NCI-H526 (cell line): ENCODE measurements at regions not wholly inside any gene's neighbourhood (a gene's known extent, or its start where the extent isn't known, plus 50 kb on each side); places are given as distances from the start of the nearest gene placed in this dataset.

Source experiments
- DNase-seq, 2 experiments: peaks; one replicate each; lab custom pipeline; 2025; lab: John Stamatoyannopoulos, UW

DNA sequence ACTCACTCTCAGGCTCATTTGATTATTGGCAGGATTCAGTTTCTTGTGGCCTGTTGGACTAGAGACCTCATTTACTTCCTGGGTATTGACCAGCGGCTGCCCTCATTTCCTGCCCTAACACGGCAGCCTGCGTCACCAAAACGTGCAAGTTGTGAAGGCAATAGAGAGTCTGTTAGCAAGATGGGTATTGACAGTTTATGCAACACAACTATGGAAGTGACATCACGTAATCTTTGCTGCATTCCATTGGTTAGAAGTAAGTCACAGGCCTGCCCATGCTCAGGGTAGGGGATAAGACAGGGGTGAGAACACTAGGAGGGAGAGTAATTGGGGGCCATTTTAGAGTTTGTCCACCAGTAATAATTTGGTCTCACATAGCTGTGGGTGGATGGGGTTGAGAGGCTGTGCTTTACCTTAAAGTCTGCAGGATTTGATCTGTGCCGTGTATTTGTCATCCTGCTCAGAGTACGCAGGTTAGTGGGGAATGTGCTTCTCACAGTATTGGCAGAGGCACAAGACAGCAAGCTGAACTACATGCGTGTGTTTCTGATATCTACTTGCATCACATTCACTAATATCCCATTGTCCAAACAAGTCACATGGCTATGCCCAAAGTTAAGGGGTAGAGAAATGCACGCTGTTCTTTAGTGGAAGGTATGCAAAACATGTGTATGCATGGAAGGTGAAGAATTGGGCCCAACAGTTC lies 83.3 kb downstream of the EDEM1 start:
- no peak for DNase-seq

DNA sequence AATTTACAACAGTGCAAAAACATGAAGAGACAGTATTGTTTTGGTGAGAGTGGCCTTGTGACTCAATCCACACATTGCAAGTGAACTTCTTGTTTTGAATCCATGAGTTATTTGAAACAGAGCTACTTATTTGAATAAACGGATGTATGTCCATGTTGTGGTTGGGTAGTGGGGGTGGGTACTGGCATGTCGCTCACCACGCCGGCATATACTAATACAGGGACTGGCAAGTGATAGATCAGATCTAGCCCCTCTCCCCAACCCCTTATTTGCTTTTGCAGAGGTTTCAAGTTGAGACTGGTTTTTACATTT lies 83.8 kb downstream of the EDEM1 start:
- peak; percentile 55 to 68 for DNase-seq

DNA sequence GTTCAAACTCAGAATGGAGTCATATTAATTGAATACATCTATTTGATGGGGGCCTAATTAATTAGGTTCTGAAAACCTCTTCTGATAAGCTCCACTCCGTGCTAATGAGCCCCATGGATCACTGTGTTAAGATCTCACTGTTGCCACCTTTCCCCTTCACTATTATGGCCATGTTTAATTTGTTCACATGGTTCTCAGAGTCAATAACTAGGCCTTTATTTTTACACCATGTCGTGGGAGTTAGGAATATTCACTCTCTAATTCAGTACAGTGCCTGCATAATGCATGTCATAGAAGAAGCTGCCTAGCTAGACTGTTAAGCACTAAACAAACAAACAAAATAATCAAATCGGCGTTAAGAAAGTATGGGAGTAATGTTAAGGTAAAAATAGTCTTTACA lies 84.9 kb downstream of the EDEM1 start:
- peak in 1 of 2 experiments; percentile 2 for DNase-seq

DNA sequence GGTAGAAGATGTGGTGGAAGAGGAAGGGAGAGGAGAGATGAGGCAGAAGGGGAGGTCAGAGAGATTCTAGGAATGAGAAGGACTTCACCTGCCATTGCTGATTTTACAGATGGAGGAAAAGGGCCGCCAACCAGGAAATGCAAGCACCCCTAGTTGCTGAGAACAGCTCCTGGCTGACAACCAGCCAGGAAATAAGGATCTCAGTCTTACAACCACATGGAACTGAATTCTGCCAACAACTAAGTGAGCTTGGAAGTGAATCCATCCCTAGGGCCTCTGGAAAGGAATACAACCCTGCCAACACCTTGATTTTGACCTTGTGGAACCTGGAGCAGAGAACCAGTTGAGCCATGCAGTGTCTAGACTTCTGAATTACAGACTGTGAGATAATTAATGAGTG lies 86.6 kb downstream of the EDEM1 start:
- DNase-seq, result no peak

DNA sequence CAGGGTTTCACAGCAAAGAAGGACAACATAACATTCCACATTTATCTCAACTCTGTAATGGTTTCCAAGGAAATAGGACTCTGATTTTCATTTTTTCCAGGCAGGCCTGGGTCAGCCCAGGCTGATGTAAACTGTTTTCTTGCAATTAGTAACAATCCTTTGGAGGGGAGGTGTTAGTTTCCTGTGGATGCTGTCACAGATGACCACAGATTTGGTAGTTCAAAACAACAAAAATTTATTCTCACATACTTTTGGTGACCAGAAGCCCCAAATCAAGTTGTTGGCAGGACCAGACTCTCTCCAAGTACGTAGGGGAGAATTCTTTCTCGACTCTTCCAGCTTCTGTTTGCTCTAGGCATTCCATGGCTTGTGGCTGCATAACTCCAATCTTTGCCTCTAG lies 88.0 kb downstream of the EDEM1 start:
- no peak for DNase-seq

DNA sequence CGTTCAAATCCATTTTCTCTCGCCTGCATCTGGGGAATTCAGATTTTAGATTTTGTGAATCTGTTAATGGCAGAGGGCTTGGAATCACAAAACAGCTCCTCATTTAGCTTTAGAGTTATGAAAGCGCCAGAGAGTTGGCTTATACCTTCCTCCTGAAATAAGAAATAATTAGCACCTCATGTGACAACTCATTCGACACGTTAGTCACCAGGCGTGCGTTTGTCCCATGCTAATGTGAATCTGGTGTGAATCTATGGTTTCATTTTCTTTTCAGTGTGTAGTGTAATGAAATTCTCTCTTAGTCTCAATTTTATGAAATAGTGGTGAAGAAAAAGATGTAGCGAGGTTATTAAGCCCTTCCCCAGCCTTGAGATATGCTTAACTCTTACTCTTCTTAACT lies 89.4 kb downstream of the EDEM1 start:
- no peak for DNase-seq

DNA sequence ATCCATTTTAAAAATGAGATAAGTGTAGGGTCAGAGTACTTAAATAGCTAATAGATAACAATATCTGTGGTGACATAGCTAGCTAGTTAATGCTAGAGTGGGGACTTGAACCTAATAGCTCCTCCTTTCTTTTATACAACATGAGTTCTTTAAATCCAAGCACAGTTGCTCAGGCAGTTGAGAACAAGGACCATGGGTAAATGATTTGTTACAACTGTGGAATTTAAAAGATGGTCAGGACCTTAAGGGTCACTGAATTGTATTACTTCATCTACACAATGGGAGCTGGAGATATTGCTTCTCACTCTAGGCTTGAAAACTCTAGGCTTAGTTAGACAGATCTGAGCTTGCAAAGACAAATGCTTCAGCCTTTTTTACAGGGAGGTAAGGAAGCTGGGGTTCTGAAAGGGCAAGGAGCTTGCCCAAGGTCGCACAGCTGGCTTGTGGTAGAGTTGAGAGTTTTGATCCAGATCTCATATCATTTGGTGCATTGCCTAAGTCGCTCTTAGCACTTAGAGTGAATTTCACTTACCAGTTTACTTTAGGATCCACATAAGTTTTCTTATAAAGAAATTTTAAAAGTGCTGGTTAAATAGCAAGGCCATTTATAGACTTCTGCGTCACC lies 90.2 kb downstream of the EDEM1 start:
- DNase-seq, result no peak

DNA sequence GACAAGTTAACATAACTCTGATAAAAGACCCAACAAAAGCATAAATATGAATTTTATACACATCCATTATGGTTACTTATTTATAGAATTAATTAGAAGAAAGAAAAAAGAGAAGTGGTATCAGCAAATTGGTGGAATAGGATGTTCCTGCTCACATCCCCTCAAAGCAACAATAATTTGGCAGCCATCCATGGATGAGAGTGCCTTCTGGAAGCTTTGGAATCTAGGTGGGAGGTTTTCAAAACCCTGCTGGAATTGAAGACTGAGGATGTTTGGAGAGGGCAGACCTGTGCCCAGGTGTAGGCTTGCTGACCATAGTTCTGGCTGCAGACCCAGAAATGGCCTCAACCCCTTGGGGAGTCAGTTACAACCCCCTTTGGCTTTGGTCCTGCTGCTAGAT lies 91.2 kb downstream of the EDEM1 start:
- DNase-seq, result no peak

DNA sequence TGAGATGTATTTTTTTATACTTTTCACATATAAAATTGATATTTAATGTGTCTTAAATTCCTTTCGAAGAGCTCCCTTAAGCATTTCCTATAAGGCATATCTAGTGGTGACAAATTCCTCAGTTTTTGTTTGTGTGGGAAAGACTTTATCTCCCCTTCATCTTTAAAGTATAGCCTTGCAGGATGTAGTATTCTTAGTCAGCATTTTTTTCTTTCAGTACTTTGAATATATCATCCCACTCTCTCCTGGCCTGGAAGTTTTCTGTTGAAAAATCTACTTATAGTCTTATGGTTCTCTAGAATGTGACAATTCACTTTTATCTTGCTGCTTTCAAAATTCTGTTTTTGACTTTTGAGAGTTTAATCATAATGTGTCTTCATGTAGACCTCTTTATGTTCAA lies 95.2 kb downstream of the EDEM1 start:
- DNase-seq, result no peak

DNA sequence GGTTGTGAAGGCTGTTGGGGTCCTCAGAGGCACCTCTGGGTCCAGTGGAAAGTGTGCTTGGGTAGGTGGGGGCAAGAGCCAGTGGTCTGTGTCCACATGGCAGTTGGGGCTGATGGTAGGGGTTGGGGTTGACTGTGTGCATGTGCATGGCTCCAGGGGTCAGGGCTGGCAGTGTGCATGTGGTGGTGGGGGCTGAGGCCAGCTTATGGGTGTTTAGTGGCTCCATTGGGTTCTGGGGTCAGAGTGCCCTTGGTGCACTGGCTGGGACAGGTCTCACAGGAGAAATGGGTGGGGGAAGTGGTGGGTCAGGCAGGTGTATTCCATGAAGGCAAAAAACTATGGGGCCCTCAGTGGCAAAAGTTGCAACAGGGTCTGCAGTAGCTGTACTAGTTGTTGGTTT lies 97.9 kb downstream of the EDEM1 start:
- DNase-seq, result no peak

DNA sequence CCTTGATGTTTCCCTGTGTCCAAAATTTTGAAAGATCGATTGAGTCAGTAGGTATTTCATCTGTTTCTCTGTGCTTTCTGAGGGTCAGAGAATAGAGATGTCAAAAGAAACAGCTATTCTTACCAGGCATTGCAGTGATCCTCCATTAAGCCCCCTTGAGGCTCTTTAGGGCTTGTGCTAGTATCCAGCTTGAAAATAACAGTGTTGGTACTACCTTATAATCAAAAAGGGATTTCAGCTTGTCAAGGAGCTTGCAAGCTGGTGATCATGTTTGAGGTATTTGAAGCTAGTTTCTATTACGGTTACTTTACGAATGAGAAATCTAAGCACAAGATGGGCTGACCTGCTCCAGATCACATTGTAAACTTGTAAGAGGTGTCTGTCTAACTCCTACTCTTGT lies 103.4 kb downstream of the EDEM1 start:
- DNase-seq, result no peak

DNA sequence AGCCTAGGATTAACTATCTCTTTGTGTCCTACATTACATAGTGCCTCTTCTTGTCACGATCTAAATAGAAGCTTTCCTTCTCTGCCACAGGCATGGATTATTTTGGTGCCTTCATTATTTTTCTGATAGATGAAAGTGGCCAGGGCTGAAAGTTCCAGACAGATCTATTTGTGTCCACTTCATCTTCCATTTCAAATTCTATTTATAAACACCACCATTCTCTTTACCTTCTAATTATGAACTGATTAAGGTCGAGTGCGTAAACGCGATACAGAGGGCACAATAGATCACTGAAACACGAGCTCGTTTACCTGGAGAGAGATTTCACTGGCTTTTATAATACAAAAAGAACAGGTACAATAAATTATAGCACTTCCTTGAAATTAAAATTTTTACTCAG lies 105.0 kb downstream of the EDEM1 start:
- DNase-seq, result no peak

DNA sequence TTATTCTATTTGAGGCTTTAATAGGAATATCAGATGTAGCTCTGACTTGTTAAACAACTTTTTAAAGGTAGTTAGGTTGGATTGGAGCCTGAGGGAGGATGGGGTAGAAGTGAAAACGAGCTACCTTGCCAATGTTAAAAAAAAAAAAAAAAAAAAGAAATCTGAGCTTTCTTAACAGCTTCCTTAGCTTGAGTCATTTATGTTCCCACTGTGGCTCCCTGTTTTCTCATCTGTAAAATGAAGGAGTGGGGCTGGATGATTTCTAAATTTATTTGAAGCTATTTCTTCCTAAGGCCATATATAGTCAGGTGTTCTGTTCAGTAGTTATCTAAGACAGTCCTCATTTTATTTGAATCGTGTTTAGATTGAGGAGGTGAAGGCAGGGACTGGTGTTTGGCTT lies 105.7 kb downstream of the EDEM1 start:
- no peak for DNase-seq

DNA sequence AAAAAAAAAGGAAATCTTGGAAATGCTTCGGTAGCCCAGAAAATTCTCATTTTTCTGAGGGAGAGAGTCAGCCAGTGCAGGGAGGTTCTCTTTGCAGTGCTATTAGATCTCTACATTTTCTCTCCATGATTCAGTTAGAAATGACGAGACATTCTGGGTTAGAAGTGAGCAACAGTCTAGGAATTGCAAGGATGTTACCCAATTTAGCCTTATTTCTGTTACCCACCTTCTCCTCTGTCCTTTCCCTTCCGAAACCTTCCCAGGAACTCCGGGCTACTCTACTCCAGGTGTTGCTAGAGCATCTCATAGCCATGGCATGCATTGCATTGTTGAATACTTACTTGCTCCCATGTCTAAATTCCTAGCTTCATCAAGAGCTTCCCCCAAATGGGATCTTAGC lies 106.8 kb downstream of the EDEM1 start:
- DNase-seq, result no peak

DNA sequence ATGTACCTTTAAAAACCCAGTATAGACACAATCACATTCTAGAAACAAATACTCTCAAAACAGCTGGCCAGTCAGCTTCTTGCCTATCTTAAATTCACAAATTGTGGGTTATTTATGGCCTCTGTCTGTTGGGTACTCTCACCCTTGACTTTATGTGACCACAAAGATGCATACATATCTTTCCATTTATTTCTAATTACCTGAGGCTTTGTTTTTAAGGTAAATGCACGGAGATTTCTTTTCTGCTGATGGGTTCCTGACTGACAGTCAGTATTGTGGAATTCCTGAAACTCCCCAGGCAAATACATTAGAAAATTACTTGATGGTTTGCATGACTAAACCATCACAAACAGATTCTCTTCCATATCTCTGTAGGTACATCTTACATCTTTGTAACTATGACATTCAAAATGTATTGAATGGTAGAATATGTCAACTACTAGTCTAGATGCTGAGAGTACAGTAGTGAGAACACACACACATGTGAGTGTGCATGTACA lies 107.7 kb downstream of the EDEM1 start:
- DNase-seq, result no peak

DNA sequence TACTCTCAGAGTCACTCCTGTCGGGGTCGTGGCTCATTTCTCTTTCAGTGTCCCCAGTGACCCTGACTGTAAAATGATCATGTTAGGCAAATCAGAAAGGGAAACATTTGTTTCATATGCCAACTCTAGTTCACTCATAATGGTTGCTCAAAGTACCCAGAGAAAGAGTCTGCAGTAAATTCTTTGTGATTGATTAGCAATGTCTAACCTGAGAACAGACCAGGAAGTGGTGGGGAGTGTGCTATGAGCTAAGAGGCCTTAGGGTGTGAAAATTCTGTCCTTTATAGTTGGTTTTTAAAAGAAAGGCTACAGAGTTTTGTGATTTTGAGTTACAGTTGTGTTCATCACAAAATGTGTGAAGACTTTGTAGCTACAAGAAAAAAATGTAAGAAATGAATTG lies 108.9 kb downstream of the EDEM1 start:
- DNase-seq, result peak in 1 of 2 experiments; percentile 23

DNA sequence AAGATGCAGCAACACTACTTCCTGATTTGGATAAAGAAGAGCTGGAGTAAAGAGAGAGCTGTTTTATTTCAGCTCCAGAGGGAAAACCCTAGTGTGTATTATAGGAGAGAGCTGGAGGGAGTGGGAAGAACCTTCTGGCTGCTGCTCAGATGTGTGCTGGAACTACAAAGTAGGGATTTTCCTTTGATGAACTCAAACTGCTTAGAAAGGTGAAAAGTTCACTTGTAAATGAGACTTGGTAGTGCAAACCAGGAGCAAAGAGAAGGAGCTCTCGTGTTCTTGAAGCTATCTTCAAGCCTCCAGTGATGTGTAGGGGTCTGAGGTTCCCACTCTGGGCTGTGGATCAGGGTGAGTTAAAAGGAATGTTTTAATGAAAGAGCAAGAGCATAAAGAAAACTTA lies 110.4 kb downstream of the EDEM1 start:
- DNase-seq, result peak; percentile 29 to 40

DNA sequence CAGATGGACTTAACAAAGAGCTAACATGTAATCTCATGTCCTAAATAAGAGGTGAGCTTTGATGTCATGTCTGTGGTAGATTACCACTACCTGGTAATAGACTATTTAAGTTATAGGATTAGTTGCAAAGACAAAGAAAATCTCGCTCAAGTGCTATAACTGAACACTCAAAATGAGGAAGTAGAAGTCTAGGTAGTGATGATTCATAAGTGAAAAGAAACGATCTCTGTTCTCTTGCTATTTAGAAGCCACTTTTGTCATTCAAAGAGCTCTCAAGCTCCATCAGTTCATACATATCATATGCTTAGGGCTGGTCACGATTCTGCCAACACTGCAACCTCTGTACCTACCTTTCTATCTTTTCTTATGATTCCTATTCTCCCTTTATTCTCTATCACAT lies 110.9 kb downstream of the EDEM1 start:
- peak; percentile 50 for DNase-seq

DNA sequence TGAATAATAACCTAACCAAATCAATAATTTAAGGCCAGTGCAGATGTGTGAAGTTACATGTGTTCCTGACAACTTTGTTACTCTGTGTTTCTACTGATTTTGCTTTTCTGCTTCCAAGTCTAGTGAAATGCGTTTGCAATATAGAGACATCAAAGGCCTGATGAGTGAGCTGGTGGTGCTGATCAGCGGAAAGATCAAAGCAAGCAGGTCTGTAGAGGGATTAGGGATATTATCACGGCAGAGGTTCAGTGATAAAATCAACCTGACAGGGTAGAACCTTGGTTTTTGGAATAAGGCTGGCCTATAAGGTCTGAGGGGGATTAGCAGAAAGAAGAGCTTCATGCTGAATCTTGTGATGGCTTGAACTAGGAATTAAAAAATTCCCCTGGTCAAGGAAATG lies 111.7 kb downstream of the EDEM1 start:
- no peak for DNase-seq

DNA sequence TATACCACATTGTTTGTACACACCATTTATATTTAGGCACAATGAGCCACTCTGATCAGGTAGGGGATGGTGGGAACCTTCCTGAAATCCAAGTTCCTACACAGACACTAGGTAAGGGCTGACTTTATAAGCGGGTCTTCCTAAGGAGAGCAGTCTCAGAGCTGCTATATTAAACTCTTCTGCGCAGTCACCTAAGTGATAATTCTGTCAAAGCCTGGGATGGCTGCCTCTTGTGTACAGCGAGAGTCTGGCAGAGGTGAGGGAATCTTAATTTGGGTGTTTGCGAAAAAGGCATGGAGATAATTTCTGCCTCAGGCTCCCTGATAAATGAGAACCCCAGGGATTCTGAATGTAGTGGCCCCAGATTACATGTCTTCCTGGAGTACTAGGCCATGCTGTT lies 113.1 kb downstream of the EDEM1 start:
- DNase-seq, result no peak

DNA sequence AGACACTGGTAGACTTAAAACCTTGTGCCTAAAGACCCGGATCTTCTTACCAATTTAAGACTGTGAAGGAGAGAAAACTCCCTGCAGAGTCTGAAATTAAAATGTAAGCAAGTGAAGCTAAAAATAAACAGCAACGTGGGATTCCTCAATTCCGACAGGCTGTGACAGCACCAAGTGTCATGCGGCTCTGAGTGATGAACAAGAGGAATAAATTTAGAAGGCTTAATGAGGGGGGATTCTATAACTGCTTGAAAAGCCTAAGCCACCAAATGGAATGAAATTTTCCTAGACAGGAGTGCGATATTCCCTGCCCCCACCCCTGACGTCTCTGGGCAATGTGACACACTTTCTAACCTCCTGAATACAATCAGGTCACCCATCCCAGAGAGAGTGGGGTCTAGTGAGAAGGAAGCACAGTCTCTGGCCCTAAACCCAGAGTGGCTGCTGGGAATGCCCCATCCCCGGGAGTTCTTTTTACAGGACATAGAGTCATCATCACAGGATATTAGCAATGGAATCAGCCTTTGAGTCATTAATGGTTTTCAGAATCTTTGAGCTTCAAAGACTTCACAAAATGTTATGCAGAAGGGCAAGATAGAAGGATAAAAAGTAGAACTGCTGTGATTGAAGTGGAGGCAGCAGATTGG lies 114.3 kb downstream of the EDEM1 start:
- DNase-seq, result no peak

DNA sequence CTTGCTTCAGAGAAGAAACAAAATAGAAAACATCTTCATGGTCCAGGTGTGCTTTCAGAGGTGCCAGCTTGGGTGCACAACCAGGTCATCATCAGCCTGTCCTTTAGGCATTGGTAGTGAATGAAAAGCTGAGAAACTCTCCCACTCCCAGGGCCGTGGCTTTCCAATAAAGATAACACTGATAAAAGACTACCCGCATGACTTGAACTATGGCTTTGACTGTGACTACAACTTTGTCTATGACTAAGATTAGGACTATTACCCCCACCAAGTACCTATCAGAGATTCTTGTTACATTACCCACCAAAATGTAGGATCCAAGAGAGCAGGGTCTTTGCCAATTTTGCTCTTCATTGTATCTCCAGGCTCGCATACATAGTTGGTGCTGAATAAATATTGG lies 115.2 kb downstream of the EDEM1 start:
- DNase-seq, result no peak

DNA sequence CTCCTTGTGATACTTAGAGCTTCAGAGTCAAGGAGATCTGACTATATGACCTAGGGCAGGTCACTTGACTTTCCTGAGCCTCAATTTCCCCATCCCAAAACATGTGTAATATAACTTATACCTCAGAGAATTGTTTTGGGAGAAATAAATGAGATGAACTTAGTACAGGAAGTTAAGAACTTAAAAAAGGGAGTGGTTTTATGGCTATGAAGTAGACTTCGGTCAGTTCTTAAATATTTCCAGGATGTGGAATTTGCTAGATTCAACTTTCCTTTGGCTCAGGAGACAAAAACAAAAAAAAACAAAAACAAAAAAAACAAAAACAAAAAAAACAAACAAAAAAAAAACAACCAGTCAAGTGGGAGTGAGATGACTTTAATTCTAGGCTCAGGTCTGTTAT lies 116.7 kb downstream of the EDEM1 start:
- no peak for DNase-seq
